Fibroblast of lung (primary cell): ENCODE measurements at regions not wholly inside any gene's neighbourhood (a gene's known extent, or its start where the extent isn't known, plus 50 kb on each side); places are given as distances from the start of the nearest gene placed in this dataset.

Experiments used
- DNase-seq, 2 donors: peaks; one replicate each; pipeline versions ENCODE4 v3.0.0 to v3.0.0-alpha.2; 2010; ENCODE audit warnings: low read depth in 2 of 2
- H2AFZ ChIP-seq: 2 replicates; pipeline ENCODE4 v1.5.1; 2012; ENCODE audit warnings: low read length, control low read depth, inconsistent platforms
- H3K27ac ChIP-seq: 2 replicates; pipeline ENCODE4 v1.5.1; 2011; ENCODE audit warnings: low read length, control low read depth; ENCODE audit not compliant: insufficient read depth
- H3K27me3 ChIP-seq: 2 replicates; pipeline ENCODE4 v1.5.1; 2011; ENCODE audit warnings: mild to moderate bottlenecking, low read length; ENCODE audit not compliant: control insufficient read depth, insufficient read depth
- H3K36me3 ChIP-seq: 2 replicates; pipeline ENCODE4 v1.5.1; 2011; ENCODE audit warnings: low read length; ENCODE audit not compliant: control insufficient read depth, insufficient read depth
- H3K4me1 ChIP-seq: 2 replicates; pipeline ENCODE4 v1.5.1; 2011; ENCODE audit warnings: low read length; ENCODE audit not compliant: control insufficient read depth, insufficient read depth; ENCODE audit errors: extremely low read depth
- H3K4me2 ChIP-seq: 2 replicates; pipeline ENCODE4 v1.5.1; 2011; ENCODE audit warnings: low read length, control low read depth; ENCODE audit not compliant: insufficient read depth; ENCODE audit errors: extremely low read depth
- H3K4me3 ChIP-seq, 4 experiments: fragments of 200-600 bp in 1 of 4; sonication (generic) in 1 of 4; replicated peaks in 1 of 4; 2 replicates each; pipeline ENCODE4 v1.5.1; 2011 to 2016; ENCODE audit warnings: low read length in 4 of 4, low read depth in 3 of 4, mild to moderate bottlenecking in 3 of 4, control low read depth in 2 of 4, inconsistent platforms in 1 of 4, mixed read lengths in 1 of 4; ENCODE audit not compliant: insufficient read depth in 1 of 4; ENCODE audit errors: control extremely low read depth in 1 of 4
- H3K79me2 ChIP-seq: 2 replicates; pipeline ENCODE4 v1.5.1; 2012; ENCODE audit warnings: mild to moderate bottlenecking, low read length, inconsistent platforms; ENCODE audit not compliant: control insufficient read depth, insufficient read depth
- H3K9ac ChIP-seq: 2 replicates; pipeline ENCODE4 v1.5.1; 2011; ENCODE audit warnings: mild to moderate bottlenecking, low read length, control low read depth; ENCODE audit not compliant: insufficient read depth
- H3K9me3 ChIP-seq: 2 replicates; pipeline ENCODE4 v1.5.1; 2012; ENCODE audit warnings: low read depth, low read length; ENCODE audit not compliant: control insufficient read depth, insufficient read depth
- H4K20me1 ChIP-seq: 2 replicates; pipeline ENCODE4 v1.5.1; 2011; ENCODE audit warnings: low read length; ENCODE audit not compliant: control insufficient read depth, insufficient read depth; ENCODE audit errors: extremely low read depth
- CTCF ChIP-seq, 2 donors: IDR thresholded peaks in 1 of 2; conservative IDR thresholded peaks in 1 of 2; 1 replicate in 1 of 2; 2 replicates in 1 of 2; pipeline ENCODE4 v1.5.1; 2011 to 2012; ENCODE audit warnings: low read length in 2 of 2, control low read depth in 1 of 2, inconsistent platforms in 1 of 2, low read depth in 1 of 2, mild to moderate bottlenecking in 1 of 2
- EZH2 ChIP-seq: IDR thresholded peaks from 2 replicates; pipeline ENCODE4 v1.5.1; 2012; ENCODE audit warnings: low read length, control low read depth, mild to moderate bottlenecking; ENCODE audit errors: missing control alignments

GRCh38 chr2:181241797-181242196 lies 215.4 kb upstream of the ITGA4 start:
- no peak for DNase-seq
- no peaks in the 10 kb centered on the region for H3K9me3 ChIP-seq

GRCh38 chr2:181242262-181242661 lies 214.9 kb upstream of the ITGA4 start:
- TF ChIP-seq CTCF (conservative IDR thresholded peaks at IDR 0.05 in 1 of 2, IDR thresholded peaks at IDR 0.05 in 1 of 2; ENCODE audit: low read depth in 1 of 2, low read length in 2 of 2) = no peak
- no peak for TF ChIP-seq EZH2
- no peak overlapping the region for H3K4me2 ChIP-seq
- no peaks in the 10 kb centered on the region for H3K79me2 ChIP-seq
- H4K20me1 ChIP-seq = no peaks in the 10 kb centered on the region
- H3K9me3 ChIP-seq = no peaks in the 10 kb centered on the region
- H3K4me1 ChIP-seq = no peaks in the 10 kb centered on the region
- no peak overlapping the region for H3K4me3 ChIP-seq
- H3K27ac ChIP-seq = no peak overlapping the region
- no peaks in the 10 kb centered on the region for H3K36me3 ChIP-seq
- H2AFZ ChIP-seq = no peak overlapping the region
- no peaks in the 10 kb centered on the region for H3K27me3 ChIP-seq
- no peak for DNase-seq
- no peak overlapping the region for H3K9ac ChIP-seq

More at GRCh38 chr2:181241797-181242196, 215.4 kb upstream of the ITGA4 start:
- no peak for TF ChIP-seq CTCF (conservative IDR thresholded peaks at IDR 0.05 in 1 of 2, IDR thresholded peaks at IDR 0.05 in 1 of 2; ENCODE audit: low read depth in 1 of 2, low read length in 2 of 2)
- TF ChIP-seq EZH2 = no peak
- no peak overlapping the region for H3K9ac ChIP-seq
- H3K27ac ChIP-seq = no peak overlapping the region
- no peaks in the 10 kb centered on the region for H3K27me3 ChIP-seq
- no peaks in the 10 kb centered on the region for H3K36me3 ChIP-seq
- H2AFZ ChIP-seq = no peak overlapping the region
- no peaks in the 10 kb centered on the region for H4K20me1 ChIP-seq
- H3K4me2 ChIP-seq = no peak overlapping the region
- H3K4me3 ChIP-seq = no peak overlapping the region
- H3K79me2 ChIP-seq = no peaks in the 10 kb centered on the region
- no peaks in the 10 kb centered on the region for H3K4me1 ChIP-seq

- H3K4me1 ChIP-seq = no peaks in the 10 kb centered on the region
- no peaks in the 10 kb centered on the region for H3K36me3 ChIP-seq
- H3K4me2 ChIP-seq = no peak overlapping the region
- no peak overlapping the region for H2AFZ ChIP-seq
- H3K9me3 ChIP-seq = no peaks in the 10 kb centered on the region
- no peak overlapping the region for H3K9ac ChIP-seq
- no peaks in the 10 kb centered on the region for H4K20me1 ChIP-seq
- no peak overlapping the region for H3K27ac ChIP-seq
- no peak for DNase-seq
- no peak for TF ChIP-seq EZH2
- no peak for TF ChIP-seq CTCF (conservative IDR thresholded peaks at IDR 0.05 in 1 of 2, IDR thresholded peaks at IDR 0.05 in 1 of 2; ENCODE audit: low read depth in 1 of 2, low read length in 2 of 2)
- H3K27me3 ChIP-seq = no peaks in the 10 kb centered on the region
- no peaks in the 10 kb centered on the region for H3K79me2 ChIP-seq
- no peak overlapping the region for H3K4me3 ChIP-seq
These were observed 213.9 kb upstream of the ITGA4 start for GRCh38 chr2:181243319-181243718.
